Lung (tissue), 11 donors: ENCODE measurements at regions not wholly inside any gene's neighbourhood (a gene's known extent, or its start where the extent isn't known, plus 50 kb on each side); places are given as distances from the start of the nearest gene placed in this dataset.

ENCODE experiments used
- ATAC-seq: fragments of 200-7000 bp; cut with Tn5 transposase; one replicate; pipeline ENCODE4 v1.9.1; 2020; ENCODE audit warnings: moderate number of reproducible peaks; ENCODE audit not compliant: insufficient read depth, low FRiP score
- DNase-seq, 3 donors: peaks; one replicate each; pipeline ENCODE4 v3.0.0-alpha.2; 2013 to 2017
- H3K27ac ChIP-seq, 2 donors: one replicate each; pipeline ENCODE4 v1.5.1; 2013; ENCODE audit warnings: mild to moderate bottlenecking in 2 of 2, moderate library complexity in 2 of 2, control low read depth in 1 of 2, inconsistent platforms in 1 of 2, low read depth in 1 of 2, low read length in 1 of 2
- H3K27me3 ChIP-seq, 3 donors: one replicate each; pipeline ENCODE4 v1.5.1; 2013; ENCODE audit warnings: low read length in 2 of 3; ENCODE audit not compliant: control insufficient read depth in 3 of 3, insufficient read depth in 3 of 3
- H3K36me3 ChIP-seq, 4 donors: one replicate each; pipeline ENCODE4 v1.5.1; 2013; ENCODE audit warnings: low read length in 4 of 4, mild to moderate bottlenecking in 1 of 4, moderate library complexity in 1 of 4; ENCODE audit not compliant: control insufficient read depth in 4 of 4, insufficient read depth in 4 of 4
- H3K4me1 ChIP-seq, 5 donors: one replicate each; pipeline ENCODE4 v1.5.1; 2013; ENCODE audit warnings: low read length in 5 of 5, mild to moderate bottlenecking in 2 of 5, moderate library complexity in 1 of 5; ENCODE audit not compliant: control insufficient read depth in 5 of 5, insufficient read depth in 5 of 5
- H3K4me3 ChIP-seq: one replicate; pipeline ENCODE4 v1.5.1; 2013; ENCODE audit warnings: mild to moderate bottlenecking, control low read depth, moderate library complexity
- H3K9ac ChIP-seq, 2 donors: one replicate each; pipeline ENCODE4 v1.5.1; 2013; ENCODE audit warnings: low read length in 2 of 2, control low read depth in 1 of 2; ENCODE audit not compliant: insufficient read depth in 1 of 2
- H3K9me3 ChIP-seq, 4 donors: one replicate each; pipeline ENCODE4 v1.5.1; 2013; ENCODE audit warnings: low read length in 3 of 4, mild to moderate bottlenecking in 1 of 4, moderate library complexity in 1 of 4; ENCODE audit not compliant: control insufficient read depth in 4 of 4, insufficient read depth in 3 of 4
- CTCF ChIP-seq: IDR thresholded peaks from 2 replicates; pipeline ENCODE4 v1.5.1; 2012; ENCODE audit warnings: mild to moderate bottlenecking; ENCODE audit errors: control extremely low read depth, extremely low read depth
- WGBS, 2 donors: extraction: QIAGEN DNeasy Blood & Tissue Kit; methylation state at CpG; one replicate each; pipeline ENCODE4 v1.1.7; 2013; 5-methylcytosine and 5-hydroxymethylcytosine counted together
- donor health status: control.
- donor health status: control.
- donor health status: Bipolar disorder and iron deficiency.
- donor health status: healthy.
- donor health status: DM: yes; HTN: yes; CAD: no.

DNA sequence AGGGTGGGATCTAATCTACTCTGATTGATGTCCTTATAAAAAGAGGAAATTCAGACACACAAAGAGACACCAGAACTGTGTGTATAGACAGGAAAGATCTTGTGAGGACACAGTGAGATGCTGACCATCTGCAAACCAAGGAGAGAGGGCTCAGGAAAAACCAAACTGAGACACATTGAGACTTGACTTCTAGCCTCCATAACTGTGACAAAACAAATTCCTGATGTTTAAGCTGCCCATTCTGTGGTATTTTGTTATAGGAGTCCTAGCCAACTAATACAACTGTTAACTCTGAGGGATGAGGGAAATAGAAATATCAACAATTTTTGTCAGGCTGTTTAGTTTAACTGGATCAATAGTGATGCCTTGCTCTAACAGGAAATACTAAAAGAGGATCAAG lies 93.4 kb upstream of the COL3A1 start:
- no peak for TF ChIP-seq CTCF
- peaks cover 0 to 2% (median 0%) of the 10 kb centered on the region in 4 donors for H3K9me3 ChIP-seq
- no peak overlapping the region for H3K4me3 ChIP-seq
- no peaks in the 10 kb centered on the region for H3K27me3 ChIP-seq
- DNase-seq (peak in 2 of 3 donors; percentile 57 to 63), ATAC-seq (no peak)
- no peak overlapping the region for H3K27ac ChIP-seq
- H3K4me1 ChIP-seq = peaks cover 0 to 31% (median 0%) of the 10 kb centered on the region in 5 donors
- H3K9ac ChIP-seq = no peak overlapping the region
- no peaks in the 10 kb centered on the region for H3K36me3 ChIP-seq

GRCh38 chr2:188881434-188881833 lies 92.7 kb upstream of the COL3A1 start:
- no peak for DNase-seq
- Histone ChIP-seq H3K27me3 (no peaks in the 10 kb centered on the region), H3K27ac (no peak overlapping the region), H3K4me1 (peaks cover 0 to 28% (median 0%) of the 10 kb centered on the region in 5 donors), H3K36me3 (no peaks in the 10 kb centered on the region), H3K9ac (no peak overlapping the region), H3K9me3 (peaks cover 0 to 2% (median 0%) of the 10 kb centered on the region in 4 donors), H3K4me3 (no peak overlapping the region)
- WGBS, 2 donors = 77 to 79% methylated on average over 1 of the region's 1 CpG
- ATAC-seq = no peak
- TF ChIP-seq CTCF = no peak

DNA sequence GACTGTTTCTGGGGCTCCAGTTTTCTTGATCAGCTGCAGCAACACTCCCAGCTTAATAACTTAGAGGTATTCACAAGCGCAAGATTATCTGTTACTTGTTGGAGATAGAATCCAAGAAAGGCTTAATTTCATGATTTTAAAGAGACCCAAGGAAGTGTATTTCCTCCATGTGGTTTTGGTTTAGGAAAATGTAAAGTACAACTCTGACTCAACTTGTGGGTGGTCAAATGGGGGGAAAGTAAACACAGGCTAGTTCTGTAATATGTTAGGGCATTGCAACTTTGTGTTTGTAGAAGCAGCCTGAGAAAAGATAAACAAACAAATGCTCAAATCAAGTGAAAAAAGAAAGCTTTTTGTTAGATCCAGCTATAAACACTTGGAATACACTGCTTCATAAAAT lies 90.1 kb upstream of the COL3A1 start:
- no peaks in the 10 kb centered on the region for H3K27me3 ChIP-seq
- 73 to 81% methylated on average over 1 of the region's 1 CpG for WGBS, 2 donors
- H3K4me1 ChIP-seq = peaks cover 0 to 18% (median 0%) of the 10 kb centered on the region in 5 donors
- H3K4me3 ChIP-seq = no peak overlapping the region
- peak overlapping the region in 1 of 2 donors; percentile 67 for H3K9ac ChIP-seq
- H3K27ac ChIP-seq = no peak overlapping the region
- H3K36me3 ChIP-seq = no peaks in the 10 kb centered on the region
- peak; percentile 45 to 93 (median 92) for DNase-seq
- peaks cover 0 to 4% (median 2%) of the 10 kb centered on the region in 4 donors for H3K9me3 ChIP-seq
- no peak for ATAC-seq
- no peak for TF ChIP-seq CTCF

DNA sequence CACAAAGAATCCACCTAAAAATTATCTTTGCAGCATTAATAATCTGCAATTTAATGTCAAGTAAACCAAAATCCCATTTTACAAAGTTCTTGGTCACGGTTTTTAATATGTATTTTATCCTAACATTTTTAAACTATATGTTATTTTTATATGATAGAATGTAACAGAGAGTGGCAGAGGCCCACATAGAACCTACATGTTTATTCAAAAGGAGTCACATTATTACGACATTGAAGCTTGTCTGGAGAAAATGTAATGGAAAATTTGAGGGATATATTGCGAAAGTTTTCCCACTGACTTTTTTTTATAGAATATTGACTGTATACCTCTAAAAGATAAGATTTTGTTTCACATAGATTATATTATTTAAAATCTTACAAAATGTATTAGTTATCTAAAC lies 89.7 kb upstream of the COL3A1 start:
- DNase-seq = peak in 2 of 3 donors; percentile 78
- H3K4me1 ChIP-seq = peaks cover 0 to 14% (median 0%) of the 10 kb centered on the region in 5 donors
- peaks cover 0 to 4% (median 2%) of the 10 kb centered on the region in 4 donors for H3K9me3 ChIP-seq
- no peaks in the 10 kb centered on the region for H3K36me3 ChIP-seq
- H3K27ac ChIP-seq = no peak overlapping the region
- no peak for ATAC-seq
- TF ChIP-seq CTCF = no peak
- no peak overlapping the region for H3K4me3 ChIP-seq
- no peak overlapping the region for H3K9ac ChIP-seq
- H3K27me3 ChIP-seq = no peaks in the 10 kb centered on the region
- 73 to 82% methylated on average over 3 of the region's 3 CpGs for WGBS, 2 donors
